ENCODE measurements at regions not wholly inside any gene's neighbourhood (a gene's known extent, or its start where the extent isn't known, plus 50 kb on each side); places are given as distances from the start of the nearest gene placed in this dataset.
"Not testable (repeated sequence)": the region's sequence is repeated elsewhere in the genome, so short reads cannot be mapped to it uniquely, and the experiment has no call there.

DNA sequence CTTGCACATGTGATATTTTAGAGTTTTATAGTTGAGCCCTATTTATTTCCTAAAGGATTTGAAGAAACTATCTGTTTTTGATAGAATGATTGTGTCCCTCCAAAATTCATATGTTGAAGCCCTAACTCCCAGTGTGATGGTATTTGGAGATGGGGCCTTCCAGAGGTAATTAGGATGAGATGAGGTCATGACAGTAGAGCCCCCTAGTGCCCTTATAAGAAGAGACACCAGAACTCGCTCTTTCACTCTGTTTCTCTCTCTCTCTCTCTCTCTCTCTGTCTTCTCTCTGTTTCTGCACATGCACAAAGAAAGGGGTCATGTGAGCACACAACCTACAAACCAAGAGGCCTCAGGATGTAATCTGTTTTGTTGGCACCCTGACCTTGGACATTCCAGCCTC is 921.9 kb upstream of the DIAPH2 start:
- DNase-seq (ENCODE audit: extremely low read depth, low read depth, low spot score), result no peak

GRCh38 chrX:95764972-95765451 is 919.6 kb upstream of the DIAPH2 start:
- DNase-seq (ENCODE audit: extremely low read depth, low read depth, low spot score), result peak; percentile 12

DNA sequence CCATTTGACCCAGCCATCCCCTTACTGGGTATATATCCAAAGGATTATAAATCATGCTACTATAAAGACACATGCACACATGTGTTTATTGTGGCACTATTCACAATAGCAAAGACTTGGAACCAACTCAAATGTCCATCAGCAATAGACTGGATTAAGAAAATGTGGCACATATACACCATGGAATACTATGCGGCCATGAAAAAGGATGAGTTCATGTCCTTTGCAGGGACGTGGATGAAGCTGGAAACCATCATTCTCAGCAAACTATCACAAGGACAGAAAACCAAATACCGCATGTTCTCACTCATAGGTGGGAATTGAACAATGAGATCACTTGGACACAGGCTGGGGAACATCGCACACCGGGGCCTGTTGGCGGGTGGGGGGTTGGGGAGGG is 913.4 kb upstream of the DIAPH2 start:
- DNase-seq (ENCODE audit: extremely low read depth, low read depth, low spot score), result not testable (repeated sequence)

- no peak for DNase-seq (ENCODE audit: extremely low read depth, low read depth, low spot score)
Measured at GRCh38 chrX:95791876-95792275, 892.8 kb upstream of the DIAPH2 start.

GRCh38 chrX:95797344-95797743 is 887.3 kb upstream of the DIAPH2 start:
- DNase-seq (ENCODE audit: extremely low read depth, low read depth, low spot score), result no peak

- no peak for DNase-seq (ENCODE audit: extremely low read depth, low read depth, low spot score)
Measured at GRCh38 chrX:95823796-95824195, 860.8 kb upstream of the DIAPH2 start.

DNA sequence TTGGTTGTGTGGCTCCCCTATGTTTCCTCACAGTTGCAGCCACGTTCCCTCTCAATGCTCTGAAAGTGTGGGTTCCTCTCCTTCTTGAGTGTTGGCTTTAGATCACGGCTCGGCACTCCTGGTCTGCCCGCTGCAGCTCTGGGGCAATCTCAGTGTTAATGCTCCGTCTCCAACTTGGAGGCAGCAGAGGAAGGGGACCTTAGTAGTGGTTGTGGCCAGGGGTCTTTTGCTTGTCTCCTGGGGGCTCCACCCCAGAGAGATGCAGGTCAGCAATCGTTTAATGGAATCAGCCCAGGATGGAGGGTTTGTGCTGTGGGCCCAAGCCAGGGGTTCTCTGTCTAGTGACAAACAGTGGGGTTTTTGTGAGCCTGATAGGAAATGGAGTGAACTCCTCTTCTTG is 849.4 kb upstream of the DIAPH2 start:
- DNase-seq (ENCODE audit: extremely low read depth, low read depth, low spot score), result no peak

DNA sequence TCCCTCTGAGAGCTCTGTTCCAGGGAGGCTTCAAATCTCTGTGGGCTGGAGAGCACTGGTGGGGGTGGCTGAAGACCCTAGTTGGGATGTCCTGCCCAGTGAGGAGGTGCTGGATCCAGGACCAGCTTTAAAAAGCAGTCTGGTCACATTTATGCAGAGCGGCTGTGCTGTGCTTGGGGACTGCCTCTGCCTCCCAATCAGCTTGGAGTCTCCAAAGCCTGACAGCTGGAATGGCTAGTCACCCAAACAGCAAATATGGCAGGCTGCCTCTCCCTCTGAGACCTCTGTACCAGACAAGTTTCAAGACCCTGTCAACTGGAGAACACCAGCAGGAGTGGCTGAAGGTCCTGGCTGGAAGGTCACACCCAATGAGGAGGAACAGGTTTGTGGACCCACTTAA is 848.1 kb upstream of the DIAPH2 start:
- DNase-seq (ENCODE audit: extremely low read depth, low read depth, low spot score), result no peak

GRCh38 chrX:95841863-95842262 is 842.8 kb upstream of the DIAPH2 start:
- no peak for DNase-seq (ENCODE audit: extremely low read depth, low read depth, low spot score)

DNA sequence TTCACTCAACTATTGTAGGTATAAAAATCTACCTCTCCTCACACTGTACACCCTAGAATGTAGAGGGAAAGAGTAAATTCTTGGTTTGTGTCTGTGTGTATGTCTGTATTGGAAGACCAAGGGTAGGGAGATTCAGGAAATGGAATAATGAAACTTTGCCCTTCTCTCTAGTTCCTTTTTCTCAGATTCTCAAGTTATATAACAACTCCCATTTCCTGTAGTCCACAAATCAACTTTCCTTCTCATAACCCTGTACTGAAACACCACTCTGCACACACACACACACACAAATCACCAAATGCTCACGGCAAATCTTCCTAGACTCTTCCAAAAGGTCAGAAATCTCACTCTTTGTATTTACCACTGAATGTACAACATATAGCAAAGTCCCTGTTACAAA is 824.5 kb upstream of the DIAPH2 start:
- DNase-seq (ENCODE audit: extremely low read depth, low read depth, low spot score), result no peak

GRCh38 chrX:95875661-95876060 is 809.0 kb upstream of the DIAPH2 start:
- DNase-seq (ENCODE audit: extremely low read depth, low read depth, low spot score), result no peak

- no peak for DNase-seq (ENCODE audit: extremely low read depth, low read depth, low spot score)
Measured at GRCh38 chrX:95878874-95879273, 805.8 kb upstream of the DIAPH2 start.

DNA sequence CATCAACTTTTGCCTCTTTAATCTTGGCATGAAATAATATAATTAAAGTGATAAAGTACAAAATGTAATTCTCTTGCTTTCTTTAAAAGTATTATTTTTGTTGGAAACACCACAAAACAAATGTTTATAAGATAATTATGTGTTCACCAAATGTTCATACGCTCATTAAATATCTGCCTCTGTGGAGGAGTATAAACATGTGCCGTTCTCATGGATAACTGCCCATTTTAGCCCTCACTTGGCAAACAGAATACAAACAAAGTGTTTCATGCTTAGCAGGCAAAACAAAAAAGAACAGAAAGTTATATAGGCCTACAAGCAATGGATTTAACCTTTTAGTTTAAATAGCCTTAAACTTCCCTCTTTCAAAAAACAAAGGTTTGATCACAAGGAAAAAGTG is 800.5 kb upstream of the DIAPH2 start:
- no peak for DNase-seq (ENCODE audit: extremely low read depth, low read depth, low spot score)

DNA sequence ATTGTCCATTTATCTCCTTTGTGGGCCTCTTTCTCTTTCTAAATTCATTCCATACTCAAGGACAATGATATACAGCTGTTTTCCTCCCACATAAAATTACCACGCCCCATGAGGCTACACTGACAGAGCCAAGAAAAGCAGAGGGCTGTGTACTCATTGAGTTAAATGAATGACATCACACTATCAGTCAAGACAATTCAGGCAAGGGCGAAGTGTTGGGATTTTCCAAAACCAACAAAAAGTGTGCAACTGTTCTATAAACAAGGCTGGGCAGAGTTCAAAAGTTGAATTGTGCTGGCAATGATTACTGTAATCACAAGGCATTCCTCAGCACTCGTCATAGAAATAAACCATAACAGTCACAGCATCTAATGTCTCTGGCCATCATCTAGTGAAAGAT is 799.6 kb upstream of the DIAPH2 start:
- no peak for DNase-seq (ENCODE audit: extremely low read depth, low read depth, low spot score)

GRCh38 chrX:95889279-95889678 is 795.4 kb upstream of the DIAPH2 start:
- no peak for DNase-seq (ENCODE audit: extremely low read depth, low read depth, low spot score)

- DNase-seq (ENCODE audit: extremely low read depth, low read depth, low spot score), result no peak
Measured at GRCh38 chrX:95893636-95894035, 791.0 kb upstream of the DIAPH2 start.

DNA sequence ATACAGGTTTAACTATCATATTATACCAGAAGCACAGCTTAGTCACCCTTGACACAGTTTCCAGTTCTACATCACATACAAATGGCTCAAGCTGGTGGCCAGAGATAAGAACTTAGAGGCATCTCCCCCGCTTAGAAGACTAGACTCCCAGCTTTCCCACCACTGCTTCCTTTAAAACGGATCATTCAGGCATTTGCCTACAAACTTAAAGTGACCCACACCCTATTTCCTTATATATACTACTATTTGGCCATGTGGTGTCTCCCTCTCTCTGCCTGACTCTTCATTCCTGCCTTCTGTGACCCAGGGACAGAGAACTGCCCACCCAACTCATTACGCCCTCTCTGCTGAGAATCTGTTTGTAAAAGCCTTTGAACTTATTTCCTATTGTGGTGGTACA is 781.2 kb upstream of the DIAPH2 start:
- no peak for DNase-seq (ENCODE audit: extremely low read depth, low read depth, low spot score)

- DNase-seq (ENCODE audit: extremely low read depth, low read depth, low spot score), result no peak
Measured at GRCh38 chrX:95903975-95904374, 780.7 kb upstream of the DIAPH2 start.

DNA sequence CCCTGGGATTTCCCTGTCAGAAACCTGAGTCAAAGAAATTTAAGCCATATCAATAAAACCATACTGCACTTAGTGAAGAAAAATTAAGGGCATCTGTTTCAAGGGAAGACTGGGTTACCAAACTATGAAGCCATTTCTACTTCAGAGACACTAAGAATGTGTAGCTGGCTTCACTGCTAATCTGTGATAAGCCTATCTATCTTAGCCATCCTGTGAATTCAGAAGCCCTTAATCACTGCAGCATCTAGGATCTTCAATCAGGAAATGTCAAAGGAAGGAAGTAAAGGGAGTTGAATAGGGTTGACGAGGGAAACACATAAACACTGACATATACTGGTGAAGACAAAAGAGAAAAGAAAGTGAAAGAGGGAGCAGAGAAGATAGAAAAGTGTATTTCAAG is 777.6 kb upstream of the DIAPH2 start:
- DNase-seq (ENCODE audit: extremely low read depth, low read depth, low spot score), result no peak

DNA sequence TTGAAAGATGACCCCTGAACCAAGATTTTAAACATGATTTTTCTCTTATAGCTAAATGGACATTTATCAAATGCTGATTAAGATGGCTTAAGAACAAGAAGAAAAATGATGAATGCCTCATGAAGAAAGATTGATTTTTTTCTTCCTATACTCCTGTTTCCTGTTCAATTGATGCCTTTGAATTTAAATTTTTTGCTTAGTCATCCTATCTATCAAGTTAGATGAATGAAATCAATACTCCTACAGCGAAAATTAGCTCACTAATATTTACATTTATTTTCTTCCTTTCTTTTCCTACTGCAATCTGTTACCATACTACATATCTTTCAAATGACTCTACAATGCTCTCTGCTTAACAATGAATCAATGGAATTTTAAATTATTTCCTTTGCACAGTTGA is 773.6 kb upstream of the DIAPH2 start:
- no peak for DNase-seq (ENCODE audit: extremely low read depth, low read depth, low spot score)

DNA sequence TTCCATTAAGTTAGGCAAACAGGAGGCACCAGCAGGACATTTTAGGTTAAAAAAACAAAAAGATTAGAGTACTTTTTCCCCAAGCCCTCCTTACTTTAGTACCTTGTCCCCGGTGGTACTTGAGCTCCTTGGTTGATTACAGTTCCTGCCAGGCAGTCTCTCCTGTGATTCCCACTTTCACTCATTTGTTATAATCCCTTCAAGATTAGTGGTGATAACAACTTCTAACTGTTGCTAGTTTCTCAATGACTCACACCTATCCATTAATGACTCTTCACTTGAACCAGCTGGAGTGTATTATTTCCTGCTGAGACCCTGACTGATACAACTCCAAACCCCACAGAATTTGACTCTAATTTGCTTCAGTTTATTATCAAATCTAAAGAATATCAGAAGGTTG is 765.0 kb upstream of the DIAPH2 start:
- no peak for DNase-seq (ENCODE audit: extremely low read depth, low read depth, low spot score)

GRCh38 chrX:95945528-95945927 is 739.1 kb upstream of the DIAPH2 start:
- DNase-seq (ENCODE audit: extremely low read depth, low read depth, low spot score), result no peak

DNA sequence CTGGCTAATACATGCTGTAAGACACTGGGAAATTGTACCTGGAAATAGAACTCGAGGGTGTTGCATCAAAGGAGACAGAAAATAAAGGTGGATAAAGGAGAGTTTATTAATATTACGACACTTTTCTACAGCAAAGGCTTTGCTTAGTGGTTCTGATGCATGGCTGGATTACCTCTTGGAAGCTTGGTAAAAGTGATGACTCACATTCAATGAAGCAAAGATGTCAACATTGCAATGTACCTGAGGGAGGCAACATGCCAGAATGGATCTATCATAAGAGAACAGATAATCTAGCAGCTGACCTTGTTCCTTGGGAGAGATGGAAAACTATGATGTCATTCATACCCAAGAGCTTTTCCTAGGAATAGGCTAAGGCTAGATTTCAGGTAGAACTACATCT is 735.1 kb upstream of the DIAPH2 start:
- DNase-seq (ENCODE audit: extremely low read depth, low read depth, low spot score), result no peak

DNA sequence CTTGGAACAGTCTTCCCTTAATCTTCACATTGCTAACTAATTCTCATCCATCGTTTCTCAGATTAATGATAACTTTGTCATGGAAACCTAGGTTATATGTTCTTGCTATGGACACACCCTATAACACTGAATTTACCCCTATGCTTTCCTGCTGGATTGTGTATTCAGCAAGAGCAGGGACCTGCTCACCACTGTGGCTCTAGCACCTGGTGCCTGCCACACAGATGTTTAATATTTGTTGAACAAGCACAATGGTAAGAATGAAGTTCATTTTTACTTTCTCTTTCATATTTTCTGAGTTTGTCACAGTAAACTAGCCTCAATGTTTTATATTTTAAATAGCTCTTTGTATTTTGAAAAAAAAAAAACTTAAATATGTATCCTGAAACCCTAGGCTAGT is 734.0 kb upstream of the DIAPH2 start:
- no peak for DNase-seq (ENCODE audit: extremely low read depth, low read depth, low spot score)
